ENCODE measurements at regions not wholly inside any gene's neighbourhood (a gene's known extent, or its start where the extent isn't known, plus 50 kb on each side); places are given as distances from the start of the nearest gene placed in this dataset.

DNA sequence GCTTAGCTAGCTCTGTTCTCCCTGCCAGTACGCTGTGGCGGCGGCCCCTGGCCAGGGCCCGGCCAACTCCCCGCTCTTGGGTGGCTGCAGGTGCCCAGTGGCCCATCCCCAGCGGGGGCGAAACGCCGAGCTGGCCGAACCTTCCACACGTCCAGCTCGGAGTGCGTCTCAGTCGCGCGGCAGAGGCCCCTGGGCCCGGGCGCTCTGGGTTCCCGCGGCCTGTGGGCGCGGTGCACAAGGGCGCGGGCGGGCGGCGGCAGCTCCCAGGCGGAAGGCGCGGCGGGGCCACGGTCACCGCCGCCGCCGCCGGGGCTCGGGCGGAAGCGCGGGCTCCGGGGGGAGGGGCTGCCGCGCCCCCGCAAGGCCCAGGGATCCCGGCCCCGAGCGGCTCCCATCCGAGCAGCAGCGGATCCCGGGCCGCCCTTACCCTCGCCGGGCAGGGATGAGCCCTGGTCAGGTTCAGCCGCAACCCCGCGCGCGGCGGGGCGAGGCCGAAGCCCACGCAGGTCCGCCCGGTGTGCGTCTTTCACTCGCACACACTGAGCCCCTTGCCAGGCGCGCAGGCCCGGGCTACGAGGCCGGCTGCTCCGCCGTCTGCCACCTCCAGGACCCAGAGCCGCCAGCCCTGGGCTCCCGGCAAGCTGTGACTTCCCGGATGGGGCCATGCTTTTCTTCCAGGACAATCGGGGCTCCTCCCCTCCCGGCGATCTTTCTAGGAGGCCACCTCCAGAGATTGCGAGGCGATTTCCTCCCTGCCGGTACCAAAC, 54.2 kb downstream of the CCDC54 start:
- peak overlapping the region; percentile 72 for H3K4me3 ChIP-seq (ENCODE audit: low read depth, low read length)
- peak overlapping the region; percentile 53 for H3K27ac ChIP-seq (ENCODE audit: low read depth, low read length)
- TF ChIP-seq, protein P1, sequence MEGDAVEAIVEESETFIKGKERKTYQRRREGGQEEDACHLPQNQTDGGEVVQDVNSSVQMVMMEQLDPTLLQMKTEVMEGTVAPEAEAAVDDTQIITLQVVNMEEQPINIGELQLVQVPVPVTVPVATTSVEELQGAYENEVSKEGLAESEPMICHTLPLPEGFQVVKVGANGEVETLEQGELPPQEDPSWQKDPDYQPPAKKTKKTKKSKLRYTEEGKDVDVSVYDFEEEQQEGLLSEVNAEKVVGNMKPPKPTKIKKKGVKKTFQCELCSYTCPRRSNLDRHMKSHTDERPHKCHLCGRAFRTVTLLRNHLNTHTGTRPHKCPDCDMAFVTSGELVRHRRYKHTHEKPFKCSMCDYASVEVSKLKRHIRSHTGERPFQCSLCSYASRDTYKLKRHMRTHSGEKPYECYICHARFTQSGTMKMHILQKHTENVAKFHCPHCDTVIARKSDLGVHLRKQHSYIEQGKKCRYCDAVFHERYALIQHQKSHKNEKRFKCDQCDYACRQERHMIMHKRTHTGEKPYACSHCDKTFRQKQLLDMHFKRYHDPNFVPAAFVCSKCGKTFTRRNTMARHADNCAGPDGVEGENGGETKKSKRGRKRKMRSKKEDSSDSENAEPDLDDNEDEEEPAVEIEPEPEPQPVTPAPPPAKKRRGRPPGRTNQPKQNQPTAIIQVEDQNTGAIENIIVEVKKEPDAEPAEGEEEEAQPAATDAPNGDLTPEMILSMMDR (IDR thresholded peaks at IDR 0.05; ENCODE audit: low read depth, low read length) = no peak
- ChIA-PET POLR2A (interaction anchor here (0.6 kb wide), 1 partner anchor 22 kb away, joined by 3 read pairs; no protein-coding TSS in a partner anchor), CTCF (interaction anchor here (0.5 to 6.2 kb wide), 11 partner anchors 11 to 423 kb away, joined by 3 to 137 read pairs (median 22); no protein-coding TSS in a partner anchor)
- no peak for DNase-seq (ENCODE audit: low read depth, low spot score)
- H3K9me3 ChIP-seq (ENCODE audit: control insufficient read depth, insufficient read depth, low read length) = no peaks in the 10 kb centered on the region; the same call in 1 of the 2 replicates
- H3K27me3 ChIP-seq (ENCODE audit: control insufficient read depth, insufficient read depth, low read length) = no peaks in the 10 kb centered on the region

DNA sequence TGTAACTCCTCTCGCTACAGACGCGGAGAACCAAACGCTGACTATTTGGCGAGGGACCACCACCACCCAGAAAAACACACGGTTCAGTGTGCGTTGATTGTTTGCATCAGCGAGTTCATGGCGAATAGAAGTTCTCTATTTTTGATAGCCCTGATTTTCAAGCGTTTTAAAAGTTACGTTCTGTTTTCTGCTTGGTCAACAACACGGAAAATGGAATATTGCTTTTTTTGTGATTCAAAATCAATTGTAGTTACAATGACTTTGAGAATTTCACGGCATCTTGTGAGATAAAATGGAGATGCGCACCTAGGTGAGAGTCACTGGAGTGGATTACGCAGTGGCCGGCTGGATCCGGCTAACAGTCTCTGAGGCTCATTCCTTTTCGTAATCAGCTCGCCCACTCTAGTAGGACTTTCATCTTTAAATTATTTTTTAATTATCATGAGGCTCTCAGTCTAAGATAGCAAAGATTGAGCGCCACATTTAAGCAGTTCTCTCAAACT, 54.8 kb downstream of the CCDC54 start:
- ChIA-PET POLR2A (no interaction called here), CTCF (interaction anchor here (0.7 to 6.2 kb wide), 3 partner anchors 12 to 159 kb away, joined by 8 to 137 read pairs (median 95); no protein-coding TSS in a partner anchor)
- TF ChIP-seq, protein P1 (IDR thresholded peaks at IDR 0.05; ENCODE audit: low read depth, low read length) = no peak
- no peak for DNase-seq (ENCODE audit: low read depth, low spot score)
- Histone ChIP-seq H3K27me3 (ENCODE audit: control insufficient read depth, insufficient read depth, low read length) (no peaks in the 10 kb centered on the region), H3K9me3 (ENCODE audit: control insufficient read depth, insufficient read depth, low read length) (no peaks in the 10 kb centered on the region; the same call in 1 of the 2 replicates), H3K27ac (ENCODE audit: low read depth, low read length) (peak overlapping the region; percentile 53), H3K4me3 (ENCODE audit: low read depth, low read length) (peak overlapping the region; percentile 72)

DNA sequence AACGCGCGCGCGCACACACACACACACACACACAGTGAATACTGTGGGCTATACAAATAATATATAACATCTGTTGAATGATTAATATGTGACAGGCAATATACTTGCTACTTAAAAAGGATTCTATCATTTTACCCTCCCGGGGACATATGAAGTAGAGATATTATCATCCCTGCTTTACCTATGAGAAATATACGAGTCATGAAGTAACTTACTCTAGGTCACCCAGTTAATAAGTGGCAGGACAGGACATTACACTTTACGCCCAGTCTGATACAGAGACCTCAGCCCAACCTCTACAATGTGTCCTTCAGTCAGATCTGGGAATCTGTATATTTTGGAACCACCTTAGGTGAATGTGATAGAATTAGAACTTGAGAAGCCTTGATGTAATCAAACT, 55.4 kb downstream of the CCDC54 start:
- DNase-seq (ENCODE audit: low read depth, low spot score) = no peak
- POLR2A ChIA-PET = no interaction called here
- CTCF ChIA-PET = interaction anchor here (0.7 to 6.2 kb wide), 2 partner anchors 20 to 159 kb away, joined by 8 to 137 read pairs; no protein-coding TSS in a partner anchor
- 0 out of 2 replicates have a peak overlapping the region, but pooled peaks have one; percentile 72 for H3K4me3 ChIP-seq (ENCODE audit: low read depth, low read length)
- no peaks in the 10 kb centered on the region for H3K27me3 ChIP-seq (ENCODE audit: control insufficient read depth, insufficient read depth, low read length)
- TF ChIP-seq, protein P1 (IDR thresholded peaks at IDR 0.05; ENCODE audit: low read depth, low read length) = no peak
- H3K9me3 ChIP-seq (ENCODE audit: control insufficient read depth, insufficient read depth, low read length) = no peaks in the 10 kb centered on the region; the same call in 1 of the 2 replicates
- H3K27ac ChIP-seq (ENCODE audit: low read depth, low read length) = no peak overlapping the region

DNA sequence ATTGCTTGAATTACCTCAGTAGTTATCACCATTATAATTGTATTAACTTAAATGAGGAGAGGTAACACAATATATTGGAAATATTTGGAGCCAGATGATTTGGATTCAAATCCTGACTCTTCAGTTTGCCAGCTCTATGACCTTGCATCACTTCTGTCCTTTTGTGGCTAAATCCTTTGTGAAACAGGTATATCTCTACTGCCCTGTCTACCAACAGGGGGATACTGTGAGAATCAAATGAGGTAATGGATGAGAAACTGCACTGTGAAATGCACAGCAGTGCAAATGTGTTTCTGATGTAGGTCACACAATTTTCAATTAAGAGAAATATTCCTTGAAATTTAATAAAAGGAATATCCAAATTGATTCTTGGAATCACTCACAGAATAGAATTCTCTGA, 58.8 kb downstream of the CCDC54 start:
- ChIA-PET POLR2A (no interaction called here), CTCF (interaction anchor here (1.0 to 2.2 kb wide), 2 partner anchors 15 to 164 kb away, joined by 3 to 12 read pairs; no protein-coding TSS in a partner anchor)
- DNase-seq (ENCODE audit: low read depth, low spot score) = no peak

More for the DNA sequence above, 58.8 kb downstream of the CCDC54 start:
- no peaks in the 10 kb centered on the region for H3K9me3 ChIP-seq (ENCODE audit: control insufficient read depth, insufficient read depth, low read length)
- TF ChIP-seq, protein P1 (IDR thresholded peaks at IDR 0.05; ENCODE audit: low read depth, low read length) = no peak
- no peak overlapping the region for H3K4me3 ChIP-seq (ENCODE audit: low read depth, low read length)
- no peak overlapping the region for H3K27ac ChIP-seq (ENCODE audit: low read depth, low read length)
- no peaks in the 10 kb centered on the region for H3K27me3 ChIP-seq (ENCODE audit: control insufficient read depth, insufficient read depth, low read length)
